GM18511 (cell line): ENCODE measurements at regions not wholly inside any gene's neighbourhood (a gene's known extent, or its start where the extent isn't known, plus 50 kb on each side); places are given as distances from the start of the nearest gene placed in this dataset.

Experiments used
- ATAC-seq: cut with Tn5 transposase; IDR thresholded peaks from one replicate; pipeline ENCODE4 v1.9.1; 2021; ENCODE audit warnings: mild to moderate bottlenecking, moderate library complexity; ENCODE audit not compliant: unreplicated experiment

- no peak for ATAC-seq
These were observed 93.5 kb upstream of the NFIA start for GRCh38 chr1:60988891-60989290.

DNA sequence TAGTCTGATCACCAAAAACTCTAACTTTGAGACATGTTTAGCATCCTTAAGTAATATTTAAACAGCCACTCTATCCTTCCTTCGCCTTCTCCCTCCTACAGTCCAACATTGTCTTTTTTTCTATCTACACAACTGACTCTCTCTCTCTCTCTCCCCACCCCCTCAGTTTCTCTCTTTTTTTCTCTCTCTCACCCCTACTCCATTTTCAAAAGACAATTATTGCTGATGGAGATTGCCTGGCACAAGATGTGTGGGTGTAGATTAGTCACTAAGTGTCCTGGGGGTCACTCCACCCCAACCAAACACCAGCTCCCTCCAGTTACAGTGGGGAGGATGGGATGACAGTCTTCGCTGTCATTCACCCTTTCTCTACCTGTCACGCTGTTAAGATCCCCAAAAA, 94.5 kb upstream of the NFIA start:
- no peak for ATAC-seq

- no peak for ATAC-seq
These were observed 98.1 kb upstream of the NFIA start for GRCh38 chr1:60984062-60984799.

GRCh38 chr1:60983701-60984061, 98.7 kb upstream of the NFIA start:
- no peak for ATAC-seq

- no peak for ATAC-seq
These were observed 99.8 kb upstream of the NFIA start for GRCh38 chr1:60982539-60982938.

- no peak for ATAC-seq
These were observed 101.0 kb upstream of the NFIA start for GRCh38 chr1:60981357-60981756.

DNA sequence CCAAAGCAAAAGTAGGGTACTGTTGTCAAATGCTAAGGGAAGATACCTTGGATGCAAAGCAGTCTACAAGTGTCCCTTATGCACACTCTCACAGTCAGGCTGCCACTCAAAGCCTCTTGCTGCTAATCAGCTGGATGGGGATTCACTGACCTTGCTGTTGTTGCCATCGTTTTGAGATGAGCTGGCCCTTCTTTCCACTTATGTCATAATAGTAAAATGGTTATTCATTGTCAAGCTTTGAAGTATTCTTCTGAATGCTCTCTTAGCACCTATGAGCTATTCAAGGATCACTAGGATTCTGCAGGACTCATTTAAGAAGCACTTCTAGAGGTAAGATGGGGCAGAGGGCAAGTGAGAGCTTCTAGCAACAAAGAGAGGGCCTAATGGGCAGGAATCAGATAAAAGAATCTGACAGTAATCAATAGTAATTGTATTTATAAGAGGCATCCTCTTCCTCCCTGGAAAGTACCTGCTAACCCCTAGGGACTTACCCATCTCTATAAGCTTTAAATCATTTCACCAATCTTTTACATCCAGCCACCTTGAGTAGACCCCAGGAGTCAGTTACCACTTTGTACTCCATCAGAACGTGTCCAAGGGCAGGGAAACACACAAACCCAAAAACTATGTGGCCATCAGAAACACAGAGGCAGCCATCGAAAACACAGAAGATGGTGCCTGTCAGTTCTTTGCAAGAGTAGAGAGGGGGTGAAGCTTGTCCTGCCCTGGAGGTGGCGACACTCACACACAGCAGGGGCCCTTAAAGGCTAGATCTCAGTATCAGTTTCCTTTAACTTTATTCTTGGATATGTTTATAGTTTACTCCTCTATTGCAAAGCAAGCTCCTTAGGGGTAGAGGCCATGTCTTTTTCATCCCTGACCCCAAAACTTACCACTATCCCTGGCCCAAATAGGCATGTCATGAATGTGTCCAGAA, 103.7 kb upstream of the NFIA start:
- ATAC-seq: peak; percentile 75

GRCh38 chr1:60977661-60978060, 104.7 kb upstream of the NFIA start:
- ATAC-seq: no peak

- ATAC-seq: no peak
These were observed 107.6 kb upstream of the NFIA start for GRCh38 chr1:60974524-60975372.

DNA sequence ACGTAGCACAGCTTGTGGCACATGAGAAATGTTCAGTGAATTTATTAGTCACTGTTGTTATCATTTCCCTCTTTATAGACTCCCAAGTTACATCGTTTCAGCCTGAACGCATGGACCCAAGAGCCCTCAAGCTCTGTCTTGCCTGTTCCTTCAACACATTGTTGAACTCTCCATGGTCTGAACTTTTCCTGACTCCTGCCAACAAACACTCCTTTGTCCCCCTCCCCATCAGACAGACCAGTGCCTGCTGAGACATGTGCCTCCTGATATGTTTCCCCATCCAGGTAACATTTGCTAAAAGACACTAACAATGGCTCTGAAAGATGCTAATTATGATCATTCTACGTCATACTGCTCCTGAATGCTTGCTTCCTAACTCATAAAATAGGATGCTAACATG, 108.7 kb upstream of the NFIA start:
- ATAC-seq: no peak

DNA sequence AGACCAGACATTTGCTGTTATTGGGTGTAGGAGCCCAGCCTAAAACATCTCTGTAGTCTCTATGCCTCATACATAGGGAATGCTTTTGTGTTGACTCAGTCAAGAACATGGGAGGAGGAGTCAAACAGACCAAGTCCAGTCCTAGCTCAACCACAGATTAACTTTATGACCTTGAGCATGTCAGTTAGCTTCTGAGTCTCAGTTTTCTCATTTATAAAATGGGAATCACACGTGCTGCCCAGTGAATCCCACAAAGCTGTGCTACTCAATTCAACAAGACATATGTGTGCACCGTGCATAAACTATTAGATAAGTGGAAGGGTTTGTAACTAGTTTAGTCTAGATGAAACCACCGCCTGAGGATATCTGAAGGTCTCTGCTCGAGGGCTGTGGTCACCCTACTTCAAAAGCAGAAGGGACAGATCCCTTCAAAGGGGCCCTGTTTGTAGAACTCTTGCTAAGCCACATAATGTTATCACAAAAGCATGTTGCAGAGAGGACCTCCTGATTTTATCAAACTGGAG, 109.5 kb upstream of the NFIA start:
- no peak for ATAC-seq

- no peak for ATAC-seq
These were observed 111.0 kb upstream of the NFIA start for GRCh38 chr1:60971330-60971729.

- no peak for ATAC-seq
These were observed 112.3 kb upstream of the NFIA start for GRCh38 chr1:60969971-60970509.

DNA sequence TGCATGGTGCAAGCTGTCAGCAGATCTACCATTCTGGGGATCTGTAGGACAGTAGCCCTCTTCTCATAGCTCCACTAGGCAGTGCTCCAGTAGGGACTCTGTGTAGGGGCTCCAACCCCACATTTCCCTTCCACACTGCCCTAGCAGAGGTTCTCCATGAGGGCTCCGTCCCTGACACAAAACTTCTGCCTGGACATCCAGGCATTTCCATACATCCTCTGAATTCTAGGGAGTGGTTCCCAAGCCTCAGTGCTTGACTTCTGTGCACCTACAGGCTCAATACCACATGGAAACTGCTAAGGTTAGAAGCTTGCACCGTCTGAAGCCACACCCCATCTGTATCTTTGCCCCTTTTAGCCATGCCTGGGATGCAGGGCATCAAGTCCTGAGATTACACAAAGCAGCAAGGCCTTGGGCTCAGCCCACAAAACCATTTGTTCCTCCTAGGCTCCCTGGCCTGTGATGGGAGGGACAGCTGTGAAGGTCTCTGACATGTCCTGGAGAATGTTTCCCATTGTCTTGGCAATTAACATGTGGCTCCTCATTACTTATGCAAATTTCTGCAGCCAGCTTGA, 117.0 kb upstream of the NFIA start:
- ATAC-seq: no peak

DNA sequence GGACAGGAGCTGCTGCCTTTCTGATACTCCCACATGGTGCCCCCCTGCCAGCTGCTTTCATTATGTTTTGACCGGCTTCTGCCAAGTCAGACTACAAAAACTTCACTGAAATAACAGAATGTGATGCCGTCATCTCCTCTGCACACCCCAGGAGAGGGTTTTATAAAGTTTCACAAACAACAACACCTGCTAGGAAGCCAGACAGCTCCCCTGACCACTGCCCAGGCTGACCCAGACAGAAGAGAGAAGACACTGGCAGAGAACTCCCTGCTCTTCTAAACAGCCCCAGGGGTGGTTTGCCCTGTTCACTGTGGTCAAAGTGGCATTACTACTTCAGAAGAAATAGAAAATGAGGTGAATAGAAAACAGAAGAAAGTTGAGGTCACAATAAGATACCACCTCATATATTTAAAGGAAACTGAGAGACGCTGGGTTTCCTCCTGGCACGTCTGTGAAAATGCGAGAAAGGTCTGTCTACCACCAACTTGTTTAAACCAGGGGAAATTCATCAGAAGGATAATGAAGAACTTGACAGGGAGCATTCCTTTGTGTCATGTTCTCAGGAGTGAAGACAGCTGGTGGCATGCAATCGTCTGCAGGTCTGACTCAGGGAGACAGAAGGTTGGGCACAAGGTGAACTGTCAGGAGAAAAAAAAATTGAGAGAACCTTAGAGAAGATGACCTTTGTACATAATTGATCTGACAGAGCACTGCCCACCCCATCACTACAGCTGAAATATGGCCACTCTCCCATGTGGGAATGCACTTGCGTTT, 119.0 kb upstream of the NFIA start:
- no peak for ATAC-seq

DNA sequence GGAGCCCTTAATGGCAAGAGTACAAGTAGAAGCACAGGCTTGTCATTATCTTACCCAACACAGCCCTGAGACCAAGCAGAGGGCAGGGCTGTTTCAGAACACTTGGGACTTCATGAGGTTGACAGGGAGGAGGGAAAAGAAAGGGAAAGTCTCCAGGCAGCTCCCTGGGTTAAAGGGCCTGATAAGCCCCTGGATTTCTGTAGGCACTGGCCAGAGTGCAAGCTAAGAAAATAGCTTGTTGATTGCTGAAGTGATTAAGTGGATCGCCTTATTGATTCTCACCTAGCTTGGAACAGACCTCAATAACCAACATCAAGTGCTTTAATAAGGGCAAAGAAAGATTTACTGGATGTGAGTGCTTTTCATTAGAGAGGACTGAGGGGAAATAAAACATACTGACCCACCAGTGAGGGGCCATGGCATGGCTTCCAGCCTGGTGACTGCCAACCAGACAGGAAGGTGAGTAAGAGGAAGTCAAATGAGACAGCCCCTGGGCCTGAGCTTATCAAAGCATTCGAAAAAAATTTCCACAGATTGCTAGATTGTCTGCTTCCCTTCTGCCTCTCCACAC, 121.4 kb upstream of the NFIA start:
- ATAC-seq: no peak

GRCh38 chr1:60959701-60960100, 122.7 kb upstream of the NFIA start:
- no peak for ATAC-seq

DNA sequence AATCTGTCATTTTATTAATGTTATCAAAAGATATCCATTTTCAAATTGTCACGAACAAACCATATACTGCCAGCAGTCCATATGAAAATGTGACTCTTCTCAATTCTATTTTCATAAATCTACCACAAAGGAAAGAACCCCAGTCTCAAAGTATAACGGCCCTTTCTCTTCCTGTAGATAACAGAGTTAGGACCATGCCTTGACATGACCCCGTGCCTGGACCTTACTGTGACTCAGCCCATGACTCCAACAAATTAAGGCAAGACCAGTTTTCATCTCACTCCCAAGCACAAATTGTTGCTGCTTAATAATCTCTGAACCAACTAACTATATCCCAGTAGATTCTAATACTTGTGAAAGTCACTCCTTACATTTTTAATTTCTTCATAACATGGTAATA, 124.4 kb upstream of the NFIA start:
- ATAC-seq: no peak

GRCh38 chr1:60956520-60956919, 125.8 kb upstream of the NFIA start:
- ATAC-seq: no peak
